ENCODE measurements at regions not wholly inside any gene's neighbourhood (a gene's known extent, or its start where the extent isn't known, plus 50 kb on each side); places are given as distances from the start of the nearest gene placed in this dataset.

DNA sequence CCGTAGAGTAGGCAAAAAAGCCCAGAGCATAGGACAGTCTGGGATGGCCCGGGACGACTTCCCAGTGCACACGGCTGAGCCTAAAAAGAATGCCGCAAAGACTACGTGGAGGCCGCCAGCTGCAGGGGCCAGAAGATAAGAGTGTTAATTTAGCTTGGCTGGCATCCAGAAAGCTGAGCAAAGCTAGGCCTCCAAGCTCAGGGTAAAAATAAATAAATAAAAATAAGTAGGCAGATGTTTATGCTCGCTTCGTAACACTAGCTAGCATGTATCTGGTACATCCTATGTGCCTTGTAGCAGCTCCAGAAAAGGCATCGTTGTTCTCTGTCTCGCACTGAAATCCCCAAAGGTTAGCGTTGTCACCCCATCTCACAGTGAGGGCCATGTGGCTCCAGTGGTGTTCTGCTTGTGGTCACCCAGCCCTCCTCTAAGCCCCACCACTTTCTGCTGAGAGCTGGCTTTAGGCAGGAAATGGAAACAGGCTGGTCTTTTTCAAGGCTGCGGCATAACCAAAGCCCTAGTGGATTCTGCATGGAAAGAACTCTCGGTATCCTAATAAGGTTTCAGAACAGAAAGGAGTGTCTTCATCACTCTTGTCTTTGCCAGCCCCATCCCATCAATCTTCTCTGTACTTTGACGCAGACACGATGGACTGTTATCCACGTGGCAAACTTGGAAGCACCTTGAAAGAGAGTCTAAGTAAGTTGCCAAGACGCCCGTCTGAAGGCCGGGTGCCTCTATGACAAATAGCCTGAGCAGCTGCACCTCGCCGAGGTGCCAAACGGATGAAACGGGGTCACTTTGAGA, 58.1 kb upstream of the MEF2A start:
- peak in 3 of 4 donors; percentile 30 to 49 (median 45) for DNase-seq (ENCODE audit: low read depth in 4 of 4, low spot score in 2 of 4)

GRCh38 chr15:99508311-99508645, 57.5 kb upstream of the MEF2A start:
- DNase-seq (ENCODE audit: low read depth in 4 of 4, low spot score in 2 of 4): no peak

DNA sequence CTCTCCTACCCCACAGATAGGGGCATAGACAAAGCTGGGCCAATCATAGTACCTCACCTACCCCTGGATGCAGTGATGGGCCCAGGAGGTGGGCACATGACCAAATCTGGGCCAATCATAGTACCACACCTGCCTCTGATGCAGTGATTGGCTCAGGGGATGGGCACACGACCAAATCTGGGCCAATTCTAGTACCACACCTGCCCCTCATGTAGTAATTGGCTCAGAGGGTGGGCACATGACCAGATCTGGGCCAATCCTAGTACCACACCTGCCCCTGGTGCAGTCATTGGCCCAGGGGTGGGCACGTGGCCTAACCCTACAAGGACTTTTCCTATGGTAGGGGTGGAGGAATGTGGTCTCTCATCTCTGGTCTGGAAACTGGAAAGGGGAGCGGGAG, 56.9 kb upstream of the MEF2A start:
- DNase-seq (ENCODE audit: low read depth in 4 of 4, low spot score in 2 of 4): no peak

- DNase-seq (ENCODE audit: low read depth in 4 of 4, low spot score in 2 of 4): no peak
Observed at GRCh38 chr15:99509686-99510461, 55.9 kb upstream of the MEF2A start.

GRCh38 chr15:99511531-99511865, 54.3 kb upstream of the MEF2A start:
- DNase-seq (ENCODE audit: low read depth in 4 of 4, low spot score in 2 of 4): no peak

- DNase-seq (ENCODE audit: low read depth in 4 of 4, low spot score in 2 of 4): no peak
Observed at GRCh38 chr15:99511866-99512661, 53.7 kb upstream of the MEF2A start.

DNA sequence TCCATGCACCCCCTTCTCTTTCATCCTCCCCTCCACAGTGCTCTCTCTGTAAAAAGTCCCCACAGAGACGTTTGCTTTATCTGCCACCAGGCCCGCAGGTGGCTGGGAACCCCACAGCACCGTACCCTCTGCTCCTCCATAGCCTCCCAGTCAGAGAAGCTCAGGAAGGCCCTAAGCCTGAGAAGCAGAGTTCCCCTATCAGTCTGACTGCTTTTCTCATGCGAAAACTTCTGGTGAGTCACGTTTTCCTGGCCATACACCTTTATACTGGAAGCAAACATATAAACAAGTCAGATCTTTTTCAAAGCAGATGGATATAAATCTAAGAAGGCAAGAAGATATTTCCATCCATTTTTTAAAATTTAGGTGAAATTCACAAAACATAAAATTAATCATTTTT, 51.5 kb upstream of the MEF2A start:
- no peak for DNase-seq (ENCODE audit: low read depth in 4 of 4, low spot score in 2 of 4)
